ENCODE measurements at regions not wholly inside any gene's neighbourhood (a gene's known extent, or its start where the extent isn't known, plus 50 kb on each side); places are given as distances from the start of the nearest gene placed in this dataset.

DNA sequence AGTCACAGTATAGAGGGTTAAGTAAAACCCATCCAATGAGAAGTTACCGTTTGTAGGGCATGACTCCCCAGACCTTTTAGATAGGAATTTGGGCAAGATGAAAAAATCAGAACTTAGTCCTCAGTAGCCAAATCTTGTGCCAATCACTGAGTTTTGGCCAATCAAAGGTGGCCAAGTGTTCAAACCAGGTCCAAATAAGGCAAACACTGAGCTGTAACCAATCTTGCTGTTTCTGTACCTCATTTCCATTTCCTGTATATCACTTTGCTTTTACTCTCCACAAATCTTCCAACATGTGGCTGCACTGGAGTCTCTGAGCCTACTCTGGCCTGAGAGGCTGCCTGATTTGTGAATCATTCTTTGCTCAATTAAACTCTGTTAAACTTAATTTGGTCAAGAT is 81.8 kb upstream of the GPR6 start:
- H3K4me3 ChIP-seq, result no peak overlapping the region
- H3K27ac ChIP-seq, result no peak overlapping the region
- DNase-seq, result no peak
- peaks cover 0 to 51% (median 20%) of the 10 kb centered on the region in 6 donors for H3K4me1 ChIP-seq
- no peak for TF ChIP-seq POLR2A (IDR thresholded peaks at IDR 0.05)
- TF ChIP-seq POLR2AphosphoS5 (IDR thresholded peaks at IDR 0.05), result no peak
- no peak for TF ChIP-seq CTCF (IDR thresholded peaks at IDR 0.05 in 8 of 11, conservative IDR thresholded peaks at IDR 0.05 in 3 of 11)
- H3K36me3 ChIP-seq, result no peaks in the 10 kb centered on the region
- 83 to 93% (median 86%) methylated on average over 1 of the region's 1 CpG for WGBS, 5 donors
- H3K27me3 ChIP-seq (replicated peaks in 1 of 7), result no peaks in the 10 kb centered on the region
- peaks cover 0 to 11% (median 0%) of the 10 kb centered on the region in 8 donors for H3K9me3 ChIP-seq
- intact Hi-C loops (cut with DNase I; ENCODE audit: low total_unique reads), result no loop called here

DNA sequence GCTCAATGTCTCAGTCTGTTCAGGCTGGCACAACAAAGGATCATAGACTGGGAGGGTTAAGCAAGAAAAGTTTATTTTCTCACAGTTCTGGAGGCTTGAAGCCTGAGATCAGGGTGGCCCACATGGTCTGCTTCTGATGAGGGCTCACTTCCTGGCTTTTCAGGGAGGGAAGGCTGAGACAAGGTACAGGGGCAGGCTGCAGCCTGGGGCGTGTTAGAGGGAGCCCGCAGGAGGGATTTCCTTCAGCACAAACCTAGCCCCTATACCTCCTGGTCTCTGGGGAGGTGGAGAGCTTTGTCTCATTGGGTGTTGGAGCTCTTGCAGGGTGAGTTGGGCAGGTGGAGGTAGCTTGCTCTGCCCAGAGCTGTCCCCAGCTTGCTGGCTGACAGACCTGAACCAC is 81.1 kb upstream of the GPR6 start:
- no peak for DNase-seq
- intact Hi-C loops (cut with DNase I; ENCODE audit: low total_unique reads), result no loop called here
- Histone ChIP-seq H3K36me3 (no peaks in the 10 kb centered on the region), H3K4me1 (peaks cover 0 to 44% (median 17%) of the 10 kb centered on the region in 6 donors), H3K4me3 (no peak overlapping the region), H3K9me3 (peaks cover 0 to 11% (median 0%) of the 10 kb centered on the region in 8 donors), H3K27ac (no peak overlapping the region), H3K27me3 (replicated peaks in 1 of 7) (no peaks in the 10 kb centered on the region)
- WGBS, 5 donors, result 87 to 95% (median 94%) methylated on average over 2 of the region's 2 CpGs
- no peak for TF ChIP-seq POLR2AphosphoS5 (IDR thresholded peaks at IDR 0.05)
- TF ChIP-seq POLR2A (IDR thresholded peaks at IDR 0.05), result no peak
- no peak for TF ChIP-seq CTCF (IDR thresholded peaks at IDR 0.05 in 8 of 11, conservative IDR thresholded peaks at IDR 0.05 in 3 of 11)

- peaks cover 0 to 38% (median 12%) of the 10 kb centered on the region in 6 donors for H3K4me1 ChIP-seq
- H3K27me3 ChIP-seq (replicated peaks in 1 of 7), result no peaks in the 10 kb centered on the region
- TF ChIP-seq POLR2A (IDR thresholded peaks at IDR 0.05) (no peak), POLR2AphosphoS5 (IDR thresholded peaks at IDR 0.05) (no peak), CTCF (IDR thresholded peaks at IDR 0.05 in 8 of 11, conservative IDR thresholded peaks at IDR 0.05 in 3 of 11) (no peak)
- 85 to 95% (median 91%) methylated on average over 2 of the region's 2 CpGs for WGBS, 5 donors
- no peak overlapping the region for H3K4me3 ChIP-seq
- no peak overlapping the region for H3K27ac ChIP-seq
- peaks cover 0 to 11% (median 0%) of the 10 kb centered on the region in 8 donors for H3K9me3 ChIP-seq
- no peak for DNase-seq
- intact Hi-C loops (cut with DNase I; ENCODE audit: low total_unique reads), result no loop called here
- no peaks in the 10 kb centered on the region for H3K36me3 ChIP-seq
These were observed 80.5 kb upstream of the GPR6 start for GRCh38 chr6:109897561-109898080.

DNA sequence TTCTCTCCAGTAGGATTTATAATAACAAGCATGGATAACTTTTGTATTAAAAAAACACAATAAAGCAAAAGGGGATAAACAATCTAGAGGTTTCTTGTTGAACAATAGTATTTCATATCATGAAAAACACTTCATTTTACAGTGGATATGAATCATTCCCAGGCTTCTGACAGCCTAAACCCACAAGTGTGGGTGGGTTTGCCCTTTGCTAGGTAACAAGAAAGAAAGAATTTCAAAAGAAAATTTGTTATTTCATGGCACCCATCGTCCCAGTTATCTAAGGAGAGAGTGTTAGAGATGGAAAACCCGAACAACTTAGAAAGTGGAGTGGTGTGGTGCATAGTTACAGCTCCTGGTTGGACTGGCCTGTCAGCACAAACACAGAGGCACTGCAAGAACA is 76.1 kb upstream of the GPR6 start:
- no peak for DNase-seq
- no peaks in the 10 kb centered on the region for H3K9me3 ChIP-seq
- peaks cover 0 to 3% (median 0%) of the 10 kb centered on the region in 6 donors for H3K4me1 ChIP-seq
- intact Hi-C loops (cut with DNase I; ENCODE audit: low total_unique reads), result no loop called here
- WGBS, 5 donors, result 70 to 90% (median 82%) methylated on average over 2 of the region's 2 CpGs
- H3K27ac ChIP-seq, result no peak overlapping the region
- TF ChIP-seq POLR2AphosphoS5 (IDR thresholded peaks at IDR 0.05) (no peak), CTCF (IDR thresholded peaks at IDR 0.05 in 8 of 11, conservative IDR thresholded peaks at IDR 0.05 in 3 of 11) (no peak), POLR2A (IDR thresholded peaks at IDR 0.05) (no peak)
- no peak overlapping the region for H3K4me3 ChIP-seq
- H3K27me3 ChIP-seq (replicated peaks in 1 of 7), result no peaks in the 10 kb centered on the region
- H3K36me3 ChIP-seq, result no peaks in the 10 kb centered on the region

Measured in spleen (tissue), 11 donors.